ENCODE measurements at regions not wholly inside any gene's neighbourhood (a gene's known extent, or its start where the extent isn't known, plus 50 kb on each side); places are given as distances from the start of the nearest gene placed in this dataset.

DNA sequence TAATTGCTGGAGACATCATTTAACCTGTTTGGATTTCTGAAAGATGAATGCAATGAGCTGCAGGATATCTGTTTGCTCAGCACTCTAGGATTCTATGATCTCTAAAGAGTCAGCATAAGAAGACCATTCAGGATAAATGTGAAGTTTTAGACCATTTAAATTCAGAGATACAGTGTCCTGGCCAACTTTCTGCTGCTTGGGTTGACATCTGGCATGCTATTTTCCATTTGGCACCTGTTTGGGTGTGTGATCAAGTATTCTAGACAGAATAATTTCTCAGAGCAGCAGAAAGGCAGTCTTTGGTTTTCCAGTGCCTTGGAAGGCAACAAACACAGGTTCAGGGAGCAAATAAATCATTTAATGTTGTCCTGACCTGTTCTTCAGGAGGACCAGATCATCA, 144.8 kb upstream of the NDUFV2 start:
- Histone ChIP-seq H3K27ac (no peak overlapping the region), H3K9me3 (no peaks in the 10 kb centered on the region), H3K4me3 (replicated peaks in 1 of 3) (no peak overlapping the region), H3K27me3 (no peaks in the 10 kb centered on the region), H3K36me3 (no peaks in the 10 kb centered on the region), H3K4me1 (no peaks in the 10 kb centered on the region)
- TF ChIP-seq, protein P1, sequence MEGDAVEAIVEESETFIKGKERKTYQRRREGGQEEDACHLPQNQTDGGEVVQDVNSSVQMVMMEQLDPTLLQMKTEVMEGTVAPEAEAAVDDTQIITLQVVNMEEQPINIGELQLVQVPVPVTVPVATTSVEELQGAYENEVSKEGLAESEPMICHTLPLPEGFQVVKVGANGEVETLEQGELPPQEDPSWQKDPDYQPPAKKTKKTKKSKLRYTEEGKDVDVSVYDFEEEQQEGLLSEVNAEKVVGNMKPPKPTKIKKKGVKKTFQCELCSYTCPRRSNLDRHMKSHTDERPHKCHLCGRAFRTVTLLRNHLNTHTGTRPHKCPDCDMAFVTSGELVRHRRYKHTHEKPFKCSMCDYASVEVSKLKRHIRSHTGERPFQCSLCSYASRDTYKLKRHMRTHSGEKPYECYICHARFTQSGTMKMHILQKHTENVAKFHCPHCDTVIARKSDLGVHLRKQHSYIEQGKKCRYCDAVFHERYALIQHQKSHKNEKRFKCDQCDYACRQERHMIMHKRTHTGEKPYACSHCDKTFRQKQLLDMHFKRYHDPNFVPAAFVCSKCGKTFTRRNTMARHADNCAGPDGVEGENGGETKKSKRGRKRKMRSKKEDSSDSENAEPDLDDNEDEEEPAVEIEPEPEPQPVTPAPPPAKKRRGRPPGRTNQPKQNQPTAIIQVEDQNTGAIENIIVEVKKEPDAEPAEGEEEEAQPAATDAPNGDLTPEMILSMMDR (IDR thresholded peaks at IDR 0.05): no peak
- no peak for TF ChIP-seq POLR2A (IDR thresholded peaks at IDR 0.05)
- intact Hi-C loops (cut with DNase I): no loop called here
- DNase-seq: no peak

DNA sequence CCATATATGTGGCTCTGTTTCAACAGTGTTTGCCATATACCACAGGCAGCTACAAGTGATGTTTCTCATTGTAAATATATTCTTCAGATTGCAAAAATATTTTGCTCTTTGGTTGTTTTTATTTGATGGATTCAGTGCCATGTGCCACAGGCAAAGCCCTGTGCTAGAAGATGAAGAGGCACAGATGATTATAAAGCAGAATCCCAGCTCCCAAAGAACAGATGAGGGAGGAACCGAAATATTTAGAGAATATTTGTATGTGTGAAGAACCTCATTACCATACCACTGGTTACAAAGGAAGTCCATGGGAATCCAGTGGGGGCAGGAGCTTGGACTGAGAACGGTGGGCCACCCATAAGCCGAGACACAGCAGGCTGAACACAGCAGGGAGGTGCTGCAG, 143.8 kb upstream of the NDUFV2 start:
- Histone ChIP-seq H3K27me3 (no peaks in the 10 kb centered on the region), H3K27ac (no peak overlapping the region), H3K4me1 (no peaks in the 10 kb centered on the region), H3K4me3 (replicated peaks in 1 of 3) (no peak overlapping the region), H3K36me3 (no peaks in the 10 kb centered on the region), H3K9me3 (no peaks in the 10 kb centered on the region)
- intact Hi-C loops (cut with DNase I): no loop called here
- TF ChIP-seq, protein P1 (IDR thresholded peaks at IDR 0.05): no peak
- TF ChIP-seq POLR2A (IDR thresholded peaks at IDR 0.05): no peak
- no peak for DNase-seq
- 71 to 77% methylated on average over 3 of the region's 3 CpGs for WGBS, 2 donors

DNA sequence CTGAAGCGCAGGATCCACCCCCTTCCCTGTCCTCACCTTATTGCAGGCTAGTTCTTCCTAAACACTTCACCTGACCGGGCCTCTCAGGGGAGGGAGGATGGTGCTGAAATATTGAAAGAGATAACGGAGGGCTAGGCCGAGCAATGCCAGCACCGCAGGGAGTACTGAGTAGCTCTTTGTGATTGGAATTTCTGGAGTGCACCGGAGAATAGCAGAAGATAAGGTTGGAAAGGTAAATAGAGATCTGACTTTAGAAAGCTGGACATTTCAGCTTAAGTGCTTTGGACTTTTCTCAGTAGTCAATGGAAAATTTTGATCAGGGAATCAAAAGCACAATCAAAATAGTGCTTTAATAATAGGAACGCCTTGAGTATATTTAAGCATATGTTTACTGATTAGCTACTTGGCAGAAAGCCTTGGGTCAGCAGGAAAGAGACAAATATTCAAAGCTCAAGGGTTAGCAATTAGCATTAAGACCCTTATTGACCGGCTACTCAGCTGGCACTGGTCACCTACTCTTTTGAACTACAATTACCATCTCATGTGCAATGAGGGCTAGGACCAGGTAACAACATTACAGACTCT, 142.9 kb upstream of the NDUFV2 start:
- Histone ChIP-seq H3K4me3 (replicated peaks in 1 of 3) (no peak overlapping the region), H3K27ac (no peak overlapping the region), H3K4me1 (no peaks in the 10 kb centered on the region), H3K9me3 (no peaks in the 10 kb centered on the region), H3K27me3 (no peaks in the 10 kb centered on the region), H3K36me3 (no peaks in the 10 kb centered on the region)
- intact Hi-C loops (cut with DNase I): no loop called here
- 46 to 59% methylated on average over 8 of the region's 8 CpGs for WGBS, 2 donors
- TF ChIP-seq, protein P1 (IDR thresholded peaks at IDR 0.05): no peak
- TF ChIP-seq POLR2A (IDR thresholded peaks at IDR 0.05): no peak
- DNase-seq: no peak

DNA sequence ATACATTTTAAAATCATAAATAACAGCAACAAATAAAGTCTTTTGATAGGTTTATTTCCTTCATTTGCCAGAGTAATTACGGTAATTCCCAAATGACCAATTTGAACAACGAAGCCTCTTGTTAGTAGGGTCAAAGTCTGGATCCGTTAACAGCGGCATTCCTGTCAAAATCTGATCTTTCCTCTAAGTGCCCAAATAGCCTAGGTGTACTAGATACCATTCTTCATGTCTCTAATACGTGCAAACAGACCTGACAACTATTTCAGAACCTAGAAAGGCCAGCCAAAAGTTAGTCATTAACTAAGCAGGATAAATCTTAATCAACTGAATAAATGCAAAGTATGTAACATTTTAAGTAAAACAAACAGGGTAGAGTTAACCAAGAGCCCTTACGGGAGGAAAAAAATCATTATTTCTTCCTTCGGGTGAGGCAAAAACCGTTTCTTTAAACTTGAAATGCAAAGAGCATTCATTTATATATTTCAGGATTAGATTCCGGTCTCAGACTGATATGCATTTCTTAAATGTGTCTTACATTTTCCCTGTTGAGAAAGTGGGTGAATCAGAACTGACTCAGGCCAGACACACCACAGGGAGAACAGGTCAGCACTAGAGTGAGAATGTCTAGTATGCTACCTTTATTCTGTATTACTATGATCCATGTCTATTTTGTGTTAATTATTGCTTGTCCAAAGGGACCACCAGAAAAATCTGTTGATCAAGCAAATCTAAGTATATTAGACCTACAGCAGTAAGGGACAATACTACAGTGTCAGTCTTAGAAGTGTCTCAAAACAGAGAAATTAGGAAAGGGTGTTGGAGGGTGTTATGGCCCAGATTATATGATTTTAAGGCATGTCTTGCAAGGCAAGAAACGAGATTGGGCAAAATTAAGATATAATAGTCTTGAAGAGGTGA, 141.5 kb upstream of the NDUFV2 start:
- H3K9me3 ChIP-seq: no peaks in the 10 kb centered on the region
- H3K27ac ChIP-seq: no peak overlapping the region
- no peaks in the 10 kb centered on the region for H3K36me3 ChIP-seq
- 80 to 86% methylated on average over 10 of the region's 10 CpGs for WGBS, 2 donors
- no peaks in the 10 kb centered on the region for H3K27me3 ChIP-seq
- no peaks in the 10 kb centered on the region for H3K4me1 ChIP-seq
- no peak for TF ChIP-seq POLR2A (IDR thresholded peaks at IDR 0.05)
- TF ChIP-seq, protein P1 (IDR thresholded peaks at IDR 0.05): no peak
- intact Hi-C loops (cut with DNase I): no loop called here
- DNase-seq: no peak
- no peak overlapping the region for H3K4me3 ChIP-seq (replicated peaks in 1 of 3)

DNA sequence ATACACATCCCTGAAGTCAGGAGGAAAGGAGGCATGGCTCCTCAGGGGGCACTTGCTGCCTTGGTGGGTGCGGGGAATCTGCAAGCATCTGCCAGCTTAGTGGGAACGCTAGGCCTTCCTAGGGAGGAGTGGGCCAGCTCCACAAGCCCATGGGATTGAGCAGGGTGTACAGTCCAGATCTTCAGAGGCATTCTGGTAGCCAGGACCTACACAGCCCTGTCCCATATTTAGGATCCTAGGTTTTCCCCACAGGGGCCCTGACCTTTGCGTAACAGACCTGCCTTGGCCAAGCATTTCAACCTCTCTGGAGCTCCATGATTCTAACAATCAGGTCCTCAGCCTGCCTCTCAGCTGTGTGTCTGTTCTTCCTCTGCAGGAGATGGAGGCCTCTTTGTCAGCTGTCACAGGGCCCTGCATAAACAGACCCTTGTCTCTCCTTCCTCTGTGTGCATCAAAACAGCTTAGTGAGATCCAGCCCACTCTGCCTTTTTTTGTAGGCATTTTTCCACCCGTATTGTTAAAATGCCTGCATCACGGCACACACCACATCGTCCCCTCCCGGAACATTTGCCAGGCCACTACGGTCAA, 140.2 kb upstream of the NDUFV2 start:
- no peak for DNase-seq
- Histone ChIP-seq H3K4me3 (replicated peaks in 1 of 3) (no peak overlapping the region), H3K36me3 (no peaks in the 10 kb centered on the region), H3K27me3 (no peaks in the 10 kb centered on the region), H3K4me1 (no peaks in the 10 kb centered on the region), H3K9me3 (no peaks in the 10 kb centered on the region), H3K27ac (no peak overlapping the region)
- TF ChIP-seq, protein P1 (IDR thresholded peaks at IDR 0.05): no peak
- no peak for TF ChIP-seq POLR2A (IDR thresholded peaks at IDR 0.05)
- 92 to 94% methylated on average over 8 of the region's 8 CpGs for WGBS, 2 donors
- intact Hi-C loops (cut with DNase I): no loop called here

Data from thyroid gland (tissue), 4 donors.